ENCODE measurements at regions not wholly inside any gene's neighbourhood (a gene's known extent, or its start where the extent isn't known, plus 50 kb on each side); places are given as distances from the start of the nearest gene placed in this dataset.

- TF ChIP-seq, protein P1, sequence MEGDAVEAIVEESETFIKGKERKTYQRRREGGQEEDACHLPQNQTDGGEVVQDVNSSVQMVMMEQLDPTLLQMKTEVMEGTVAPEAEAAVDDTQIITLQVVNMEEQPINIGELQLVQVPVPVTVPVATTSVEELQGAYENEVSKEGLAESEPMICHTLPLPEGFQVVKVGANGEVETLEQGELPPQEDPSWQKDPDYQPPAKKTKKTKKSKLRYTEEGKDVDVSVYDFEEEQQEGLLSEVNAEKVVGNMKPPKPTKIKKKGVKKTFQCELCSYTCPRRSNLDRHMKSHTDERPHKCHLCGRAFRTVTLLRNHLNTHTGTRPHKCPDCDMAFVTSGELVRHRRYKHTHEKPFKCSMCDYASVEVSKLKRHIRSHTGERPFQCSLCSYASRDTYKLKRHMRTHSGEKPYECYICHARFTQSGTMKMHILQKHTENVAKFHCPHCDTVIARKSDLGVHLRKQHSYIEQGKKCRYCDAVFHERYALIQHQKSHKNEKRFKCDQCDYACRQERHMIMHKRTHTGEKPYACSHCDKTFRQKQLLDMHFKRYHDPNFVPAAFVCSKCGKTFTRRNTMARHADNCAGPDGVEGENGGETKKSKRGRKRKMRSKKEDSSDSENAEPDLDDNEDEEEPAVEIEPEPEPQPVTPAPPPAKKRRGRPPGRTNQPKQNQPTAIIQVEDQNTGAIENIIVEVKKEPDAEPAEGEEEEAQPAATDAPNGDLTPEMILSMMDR (IDR thresholded peaks at IDR 0.05; ENCODE audit: low read depth, low read length, missing control alignments), result no peak
- no peak for DNase-seq
- Histone ChIP-seq H3K4me3 (ENCODE audit: low read depth, low read length) (no peak overlapping the region), H3K27me3 (replicated peaks) (no peaks in the 10 kb centered on the region), H3K27ac (no peak overlapping the region), H3K36me3 (replicated peaks) (no peaks in the 10 kb centered on the region)
- in situ Hi-C loops (cut with HindIII; ENCODE audit: low pct_ligation_motif_present, low sequenced_read_pairs), result loop anchor here (25.0 kb wide), 2 partner anchors 144 to 344 kb away; partner anchors contain the start of gene ITPRID2
These were observed 63.4 kb upstream of the NEUROD1 start for GRCh38 chr2:181743723-181744031.

GRCh38 chr2:181745796-181746540, 65.7 kb upstream of the NEUROD1 start:
- Histone ChIP-seq H3K27me3 (replicated peaks) (no peaks in the 10 kb centered on the region), H3K4me3 (ENCODE audit: low read depth, low read length) (no peak overlapping the region), H3K27ac (no peak overlapping the region), H3K36me3 (replicated peaks) (no peaks in the 10 kb centered on the region)
- DNase-seq, result no peak
- in situ Hi-C loops (cut with HindIII; ENCODE audit: low pct_ligation_motif_present, low sequenced_read_pairs), result loop anchor here (25.0 kb wide), 2 partner anchors 141 to 341 kb away; partner anchors contain the start of gene ITPRID2
- TF ChIP-seq, protein P1 (IDR thresholded peaks at IDR 0.05; ENCODE audit: low read depth, low read length, missing control alignments), result no peak

GRCh38 chr2:181746844-181747243, 66.5 kb upstream of the NEUROD1 start:
- Histone ChIP-seq H3K27me3 (replicated peaks) (no peaks in the 10 kb centered on the region), H3K27ac (no peak overlapping the region), H3K36me3 (replicated peaks) (no peaks in the 10 kb centered on the region), H3K4me3 (ENCODE audit: low read depth, low read length) (no peak overlapping the region)
- TF ChIP-seq, protein P1 (IDR thresholded peaks at IDR 0.05; ENCODE audit: low read depth, low read length, missing control alignments), result no peak
- in situ Hi-C loops (cut with HindIII; ENCODE audit: low pct_ligation_motif_present, low sequenced_read_pairs), result loop anchor here (25.0 kb wide), 2 partner anchors 140 to 340 kb away; partner anchors contain the start of gene ITPRID2
- DNase-seq, result no peak

DNA sequence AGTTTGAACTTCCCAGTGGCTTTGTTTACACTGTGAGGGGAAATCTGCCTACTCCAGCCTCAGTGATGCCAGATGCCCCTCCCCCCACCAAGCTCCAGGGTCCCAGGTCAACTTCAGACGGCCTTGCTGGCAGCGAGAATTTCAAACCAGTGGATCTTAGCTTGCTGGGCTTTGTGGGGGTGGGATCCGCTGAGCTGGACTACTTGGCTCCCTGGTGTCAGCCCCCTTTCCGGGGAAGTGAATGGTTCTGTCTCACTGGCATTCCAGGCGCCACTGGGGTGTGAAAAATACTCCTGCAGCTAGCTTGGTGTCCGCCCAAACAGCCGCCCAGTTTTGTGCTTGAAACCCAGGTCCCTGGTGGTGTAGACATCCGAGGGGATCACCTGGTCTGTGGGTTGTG, 70.0 kb upstream of the NEUROD1 start:
- H3K27ac ChIP-seq, result no peak overlapping the region
- TF ChIP-seq, protein P1 (IDR thresholded peaks at IDR 0.05; ENCODE audit: low read depth, low read length, missing control alignments), result no peak
- no peaks in the 10 kb centered on the region for H3K27me3 ChIP-seq (replicated peaks)
- no peak for DNase-seq
- in situ Hi-C loops (cut with HindIII; ENCODE audit: low pct_ligation_motif_present, low sequenced_read_pairs), result no loop called here
- H3K4me3 ChIP-seq (ENCODE audit: low read depth, low read length), result no peak overlapping the region
- no peaks in the 10 kb centered on the region for H3K36me3 ChIP-seq (replicated peaks)

- no peak for DNase-seq
- Histone ChIP-seq H3K36me3 (replicated peaks) (no peaks in the 10 kb centered on the region), H3K4me3 (ENCODE audit: low read depth, low read length) (no peak overlapping the region), H3K27me3 (replicated peaks) (no peaks in the 10 kb centered on the region), H3K27ac (no peak overlapping the region)
- in situ Hi-C loops (cut with HindIII; ENCODE audit: low pct_ligation_motif_present, low sequenced_read_pairs), result no loop called here
- TF ChIP-seq, protein P1 (IDR thresholded peaks at IDR 0.05; ENCODE audit: low read depth, low read length, missing control alignments), result no peak
These were observed 71.1 kb upstream of the NEUROD1 start for GRCh38 chr2:181751266-181752030.
